Neuronal stem cell (in vitro differentiated cells): ENCODE measurements at regions not wholly inside any gene's neighbourhood (a gene's known extent, or its start where the extent isn't known, plus 50 kb on each side); places are given as distances from the start of the nearest gene placed in this dataset.
A peak's percentile ranks its signal among the peaks of the same experiment; 100 is the strongest.
"Not testable (repeated sequence)": the region's sequence is repeated elsewhere in the genome, so short reads cannot be mapped to it uniquely, and the experiment has no call there.

Experiments used
- DNase-seq: peaks from one replicate; pipeline ENCODE4 v3.0.0-alpha.2; 2013; ENCODE audit warnings: low spot score
- H2AFZ ChIP-seq: one replicate; pipeline ENCODE4 v1.6.1; 2013; ENCODE audit warnings: mild to moderate bottlenecking, low read length, inconsistent platforms
- H2AK5ac ChIP-seq: 2 replicates; pipeline ENCODE4 v1.6.1; 2013; ENCODE audit warnings: low read depth, mild to moderate bottlenecking, inconsistent platforms, low read length, moderate library complexity, mixed read lengths
- H2BK120ac ChIP-seq: 2 replicates; pipeline ENCODE4 v1.6.1; 2013; ENCODE audit warnings: low read depth, mild to moderate bottlenecking, inconsistent platforms, low read length, moderate library complexity, mixed read lengths
- H2BK12ac ChIP-seq: one replicate; pipeline ENCODE4 v1.6.1; 2013; ENCODE audit warnings: low read length, inconsistent platforms
- H2BK15ac ChIP-seq: 2 replicates; pipeline ENCODE4 v1.6.1; 2013; ENCODE audit warnings: mild to moderate bottlenecking, low read length, inconsistent platforms, mixed read lengths
- H2BK5ac ChIP-seq: one replicate; pipeline ENCODE4 v1.6.1; 2013; ENCODE audit warnings: inconsistent platforms, mild to moderate bottlenecking, low read length, moderate library complexity
- H3K14ac ChIP-seq: one replicate; pipeline ENCODE4 v1.6.1; 2013; ENCODE audit warnings: low read length, inconsistent platforms
- H3K18ac ChIP-seq: 2 replicates; pipeline ENCODE4 v1.6.1; 2013; ENCODE audit warnings: low read length, inconsistent platforms
- H3K23ac ChIP-seq: 2 replicates; pipeline ENCODE4 v1.6.1; 2013; ENCODE audit warnings: low read depth, mild to moderate bottlenecking, mixed read lengths, low read length, inconsistent platforms; ENCODE audit not compliant: poor library complexity
- H3K27ac ChIP-seq: replicated peaks from 3 replicates; pipeline ENCODE4 v1.5.1; 2013; ENCODE audit warnings: low read length, inconsistent platforms
- H3K27me3 ChIP-seq, 3 experiments: 2 replicates each; pipeline ENCODE4 v1.6.1; 2013; ENCODE audit warnings: low read length in 3 of 3, mild to moderate bottlenecking in 2 of 3, inconsistent platforms in 1 of 3, low read depth in 1 of 3, mixed read lengths in 1 of 3, moderate library complexity in 1 of 3; ENCODE audit not compliant: control insufficient read depth in 3 of 3, insufficient read depth in 3 of 3
- H3K36me3 ChIP-seq, 2 donors: replicated peaks in 1 of 2; 2 replicates each; pipeline ENCODE4 v1.6.1; 2013; ENCODE audit warnings: low read length in 2 of 2; ENCODE audit not compliant: control insufficient read depth in 2 of 2, insufficient read depth in 2 of 2
- H3K4ac ChIP-seq: 2 replicates; pipeline ENCODE4 v1.6.1; 2013; ENCODE audit warnings: inconsistent platforms, mild to moderate bottlenecking, low read length, moderate library complexity
- H3K4me1 ChIP-seq, 2 donors: 1 replicate in 1 of 2; 2 replicates in 1 of 2; pipeline ENCODE4 v1.6.1; 2013; ENCODE audit warnings: low read length in 2 of 2, low read depth in 1 of 2; ENCODE audit not compliant: control insufficient read depth in 2 of 2, insufficient read depth in 1 of 2
- H3K4me2 ChIP-seq: one replicate; pipeline ENCODE4 v1.6.1; 2013; ENCODE audit warnings: mild to moderate bottlenecking, low read length, inconsistent platforms; ENCODE audit not compliant: insufficient read depth, poor library complexity, severe bottlenecking
- H3K4me3 ChIP-seq, 2 donors: 2 replicates each; pipeline ENCODE4 v1.5.1; 2013; ENCODE audit warnings: low read length in 2 of 2, mild to moderate bottlenecking in 2 of 2, inconsistent platforms in 1 of 2, moderate library complexity in 1 of 2
- H3K79me1 ChIP-seq: one replicate; pipeline ENCODE4 v1.6.1; 2013; ENCODE audit warnings: low read depth, mild to moderate bottlenecking, inconsistent platforms, low read length, moderate library complexity
- H3K9ac ChIP-seq: one replicate; pipeline ENCODE4 v1.6.1; 2013; ENCODE audit warnings: mild to moderate bottlenecking, low read depth, low read length, inconsistent platforms; ENCODE audit not compliant: poor library complexity
- H3K9me3 ChIP-seq, 2 donors: replicated peaks in 1 of 2; 2 replicates each; pipeline versions ENCODE3 to v1.6.1; 2013; ENCODE audit warnings: low read length in 2 of 2, mild to moderate bottlenecking in 2 of 2, inconsistent platforms in 1 of 2, low read depth in 1 of 2, mixed read lengths in 1 of 2, moderate library complexity in 1 of 2; ENCODE audit not compliant: control insufficient read depth in 2 of 2, insufficient read depth in 1 of 2
- H4K8ac ChIP-seq: one replicate; pipeline ENCODE4 v1.6.1; 2013; ENCODE audit warnings: low read depth, mild to moderate bottlenecking, inconsistent platforms, low read length, moderate library complexity
- H4K91ac ChIP-seq: one replicate; pipeline ENCODE4 v1.6.1; 2013; ENCODE audit warnings: low read length, low read depth, mild to moderate bottlenecking, inconsistent platforms; ENCODE audit not compliant: poor library complexity
- WGBS, 2 donors: extraction: QIAGEN DNeasy Blood & Tissue Kit; methylation state at CpG; one replicate each; pipeline ENCODE4 v1.1.7; 2013; ENCODE audit warnings: missing lambda C conversion rate in 2 of 2, mixed read lengths in 1 of 2; ENCODE audit not compliant: insufficient read length in 2 of 2, insufficient replicate concordance in 1 of 2; ENCODE audit errors: extremely low coverage in 2 of 2; 5-methylcytosine and 5-hydroxymethylcytosine counted together

DNA sequence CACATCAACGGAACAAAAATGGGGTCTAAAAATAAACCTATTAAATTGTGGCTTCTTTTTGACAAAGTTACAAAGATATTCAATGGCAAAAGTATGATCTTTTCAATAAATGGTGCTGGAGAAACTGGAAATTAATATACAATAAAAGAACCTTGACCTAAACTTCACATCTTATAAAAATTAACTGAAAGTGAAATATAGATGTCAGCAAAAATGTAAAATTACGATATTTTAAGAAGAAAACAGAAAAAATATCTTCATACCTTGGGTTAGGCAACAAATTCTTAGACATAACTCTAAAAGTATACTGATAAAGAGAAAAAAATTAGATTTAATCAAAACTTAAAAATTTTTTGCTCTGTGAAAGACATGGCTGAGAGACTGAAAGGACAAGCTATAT, 1909.5 kb upstream of the CDH9 start:
- Histone ChIP-seq H3K27me3 (no peaks in the 10 kb centered on the region), H3K27ac (no peak overlapping the region), H3K14ac (no peak overlapping the region), H2BK12ac (no peak overlapping the region), H3K36me3 (no peaks in the 10 kb centered on the region), H3K4ac (no peak overlapping the region), H3K4me2 (no peak overlapping the region), H3K4me3 (no peak overlapping the region), H2BK5ac (no peak overlapping the region), H3K18ac (no peak overlapping the region), H4K8ac (no peak overlapping the region), H4K91ac (no peak overlapping the region), H3K4me1 (no peaks in the 10 kb centered on the region), H2BK120ac (no peak overlapping the region), H3K23ac (no peak overlapping the region), H3K9ac (no peak overlapping the region), H2AK5ac (no peak overlapping the region), H2BK15ac (no peak overlapping the region), H3K79me1 (no peaks in the 10 kb centered on the region), H3K9me3 (no peaks in the 10 kb centered on the region), H2AFZ (no peak overlapping the region)
- DNase-seq = no peak
- WGBS, 2 donors = no CpG with 5 or more reads among the region's 2 CpGs

DNA sequence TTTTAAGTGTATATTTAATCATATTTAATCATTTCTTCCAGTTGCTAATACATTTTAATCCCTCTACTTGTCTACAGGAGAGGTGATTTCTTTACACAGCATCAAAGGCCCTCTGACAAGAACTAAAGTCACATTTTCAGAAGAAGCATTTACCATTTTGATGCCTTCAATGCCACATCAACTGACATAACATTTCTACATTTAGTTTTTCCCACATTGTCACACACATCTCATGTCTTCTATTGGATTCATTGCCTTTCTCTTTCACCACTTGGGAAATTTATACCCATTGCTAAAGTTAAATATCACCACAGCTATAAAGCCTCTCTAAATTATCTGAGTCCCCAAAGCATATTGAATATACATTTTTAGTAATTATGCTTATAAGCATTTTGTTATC, 1907.5 kb upstream of the CDH9 start:
- DNase-seq = no peak
- Histone ChIP-seq H3K14ac (no peak overlapping the region), H3K4ac (no peak overlapping the region), H3K27ac (no peak overlapping the region), H3K36me3 (no peaks in the 10 kb centered on the region), H2AK5ac (no peak overlapping the region), H3K9me3 (no peaks in the 10 kb centered on the region), H4K91ac (no peak overlapping the region), H2BK12ac (no peak overlapping the region), H3K9ac (no peak overlapping the region), H3K79me1 (no peaks in the 10 kb centered on the region), H3K4me3 (no peak overlapping the region), H2BK5ac (no peak overlapping the region), H3K4me1 (no peaks in the 10 kb centered on the region), H3K23ac (no peak overlapping the region), H3K18ac (no peak overlapping the region), H2BK15ac (no peak overlapping the region), H2BK120ac (no peak overlapping the region), H4K8ac (no peak overlapping the region), H3K27me3 (no peaks in the 10 kb centered on the region), H3K4me2 (no peak overlapping the region), H2AFZ (no peak overlapping the region)

DNA sequence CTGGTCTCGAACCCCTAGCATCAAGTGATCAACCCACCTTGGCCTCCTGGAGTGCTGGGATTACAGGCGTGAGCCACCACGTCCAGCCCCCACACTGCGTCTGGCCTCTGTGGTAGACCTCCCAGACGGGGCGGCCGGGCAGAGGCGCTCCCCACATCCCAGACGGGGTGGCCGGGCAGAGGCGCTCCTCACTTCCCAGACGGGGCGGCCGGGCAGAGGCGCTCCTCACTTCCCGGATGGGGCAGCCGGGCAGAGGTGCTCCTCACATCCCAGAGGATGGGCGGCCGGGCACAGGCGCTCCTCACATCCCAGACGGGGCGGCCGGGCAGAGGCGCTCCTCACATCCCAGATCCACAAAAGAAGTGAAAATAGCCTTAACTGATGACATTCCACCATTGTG, 1891.0 kb upstream of the CDH9 start:
- no CpG with 5 or more reads among the region's 24 CpGs for WGBS, 2 donors
- not testable (repeated sequence) for H2BK12ac ChIP-seq, H4K8ac ChIP-seq, DNase-seq, H3K4me3 ChIP-seq, H3K27me3 ChIP-seq, H2BK5ac ChIP-seq, H3K4me2 ChIP-seq, H3K4me1 ChIP-seq, H3K9ac ChIP-seq, H2BK120ac ChIP-seq, H2AK5ac ChIP-seq, H3K4ac ChIP-seq, H2AFZ ChIP-seq, H3K27ac ChIP-seq, H3K18ac ChIP-seq, H3K9me3 ChIP-seq, H2BK15ac ChIP-seq, H3K23ac ChIP-seq, H3K36me3 ChIP-seq, H4K91ac ChIP-seq, H3K14ac ChIP-seq, H3K79me1 ChIP-seq

DNA sequence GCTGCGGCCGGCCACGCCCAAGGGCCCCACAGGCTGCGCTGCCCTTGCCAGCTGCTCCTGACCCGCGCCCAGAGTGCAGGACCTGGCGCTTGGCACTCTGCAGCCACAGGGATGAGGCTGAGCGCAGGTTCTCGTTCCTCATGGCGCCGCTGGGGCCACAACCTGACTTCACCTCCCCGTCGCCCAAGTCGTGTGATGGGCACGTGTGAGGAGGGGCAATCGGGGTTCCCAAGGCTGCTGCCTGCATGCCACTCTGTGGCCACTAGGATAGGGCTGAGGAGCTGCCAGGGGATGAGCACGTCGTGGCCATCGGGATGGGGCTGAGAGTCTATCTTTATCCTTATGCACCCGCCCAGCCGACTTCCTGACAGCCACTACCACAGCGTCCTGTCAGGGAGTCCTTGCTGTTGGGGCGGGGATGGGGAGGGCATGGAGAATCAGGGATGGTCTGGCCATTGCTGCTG, 1890.0 kb upstream of the CDH9 start:
- not testable (repeated sequence) for H2BK120ac ChIP-seq, H3K18ac ChIP-seq, H2AK5ac ChIP-seq, H2BK12ac ChIP-seq, DNase-seq, H3K79me1 ChIP-seq, H3K4me3 ChIP-seq, H3K4me2 ChIP-seq, H2BK15ac ChIP-seq, H3K27ac ChIP-seq, H3K9ac ChIP-seq, H3K36me3 ChIP-seq, H4K91ac ChIP-seq, H3K4ac ChIP-seq, H3K4me1 ChIP-seq, H4K8ac ChIP-seq, H3K9me3 ChIP-seq, H2BK5ac ChIP-seq, H2AFZ ChIP-seq, H3K27me3 ChIP-seq, H3K23ac ChIP-seq
- WGBS, 2 donors = no CpG with 5 or more reads among the region's 23 CpGs
- peak overlapping the region; percentile 56 for H3K14ac ChIP-seq
